BJ (cell line): ENCODE measurements at regions not wholly inside any gene's neighbourhood (a gene's known extent, or its start where the extent isn't known, plus 50 kb on each side); places are given as distances from the start of the nearest gene placed in this dataset. TPM values are rescaled to one million over a fixed set of nuclear protein-coding genes. Genes with fewer than 3 reads are reported as not detected.

Experiments used
- CTCF ChIA-PET: fragments of 350-600 bp; formaldehyde crosslinking; extraction: SDS; loops from one replicate; lab custom pipeline; 2021; ENCODE audit warnings: antibody characterized with exemption, inconsistent platforms; lab: Yijun Ruan, JAX
- POLR2A ChIA-PET: fragments of 300-600 bp; sonication (Branson Sonifier 250); formaldehyde crosslinking; extraction: SDS; loops from one replicate; lab custom pipeline; 2021; ENCODE audit warnings: antibody characterized with exemption; lab: Charles Lee
- DNase-seq: peaks from one replicate; pipeline ENCODE4 v3.0.0-alpha.2; 2011; ENCODE audit warnings: low read depth
- H3K27me3 ChIP-seq: 2 replicates; pipeline ENCODE4 v1.6.0; 2011; ENCODE audit warnings: low read length; ENCODE audit not compliant: control insufficient read depth, insufficient read depth
- H3K36me3 ChIP-seq: 2 replicates; pipeline ENCODE4 v1.5.1; 2011; ENCODE audit warnings: low read length; ENCODE audit not compliant: control insufficient read depth, insufficient read depth
- H3K4me3 ChIP-seq: 2 replicates; pipeline ENCODE4 v1.5.1; 2011; ENCODE audit warnings: low read depth, mild to moderate bottlenecking, control low read depth, low read length
- small RNA-seq: library from RNA; depleted of rRNA; stranded (forward); fragments of <200 nt; gene quantifications from one replicate; pipeline ENCODE3, GENCODE V24; 2012; ENCODE audit warnings: low replicate concordance, low read depth; ENCODE audit not compliant: insufficient read length
- TF ChIP-seq, protein P1 (sequence below): IDR thresholded peaks from 2 replicates; pipeline ENCODE4 v1.5.1; 2011; ENCODE audit warnings: low read depth, mild to moderate bottlenecking, control low read depth, inconsistent platforms, low read length, moderate library complexity; ENCODE audit not compliant: insufficient read depth

- CTCF ChIA-PET, result interaction anchor here (0.6 kb wide), 1 partner anchor 11 kb away, joined by 3 read pairs; no protein-coding TSS in a partner anchor
- TF ChIP-seq, protein P1, sequence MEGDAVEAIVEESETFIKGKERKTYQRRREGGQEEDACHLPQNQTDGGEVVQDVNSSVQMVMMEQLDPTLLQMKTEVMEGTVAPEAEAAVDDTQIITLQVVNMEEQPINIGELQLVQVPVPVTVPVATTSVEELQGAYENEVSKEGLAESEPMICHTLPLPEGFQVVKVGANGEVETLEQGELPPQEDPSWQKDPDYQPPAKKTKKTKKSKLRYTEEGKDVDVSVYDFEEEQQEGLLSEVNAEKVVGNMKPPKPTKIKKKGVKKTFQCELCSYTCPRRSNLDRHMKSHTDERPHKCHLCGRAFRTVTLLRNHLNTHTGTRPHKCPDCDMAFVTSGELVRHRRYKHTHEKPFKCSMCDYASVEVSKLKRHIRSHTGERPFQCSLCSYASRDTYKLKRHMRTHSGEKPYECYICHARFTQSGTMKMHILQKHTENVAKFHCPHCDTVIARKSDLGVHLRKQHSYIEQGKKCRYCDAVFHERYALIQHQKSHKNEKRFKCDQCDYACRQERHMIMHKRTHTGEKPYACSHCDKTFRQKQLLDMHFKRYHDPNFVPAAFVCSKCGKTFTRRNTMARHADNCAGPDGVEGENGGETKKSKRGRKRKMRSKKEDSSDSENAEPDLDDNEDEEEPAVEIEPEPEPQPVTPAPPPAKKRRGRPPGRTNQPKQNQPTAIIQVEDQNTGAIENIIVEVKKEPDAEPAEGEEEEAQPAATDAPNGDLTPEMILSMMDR, result no peak
- H3K36me3 ChIP-seq, result no peaks in the 10 kb centered on the region
- no peak for DNase-seq
- POLR2A ChIA-PET, result no interaction called here
- H3K27me3 ChIP-seq, result peaks cover 2% of the 10 kb centered on the region; the same call in 1 of the 2 replicates
- no peak overlapping the region for H3K4me3 ChIP-seq
These were observed 54.6 kb upstream of the KIF5B start for GRCh38 chr10:32110790-32111189.

DNA sequence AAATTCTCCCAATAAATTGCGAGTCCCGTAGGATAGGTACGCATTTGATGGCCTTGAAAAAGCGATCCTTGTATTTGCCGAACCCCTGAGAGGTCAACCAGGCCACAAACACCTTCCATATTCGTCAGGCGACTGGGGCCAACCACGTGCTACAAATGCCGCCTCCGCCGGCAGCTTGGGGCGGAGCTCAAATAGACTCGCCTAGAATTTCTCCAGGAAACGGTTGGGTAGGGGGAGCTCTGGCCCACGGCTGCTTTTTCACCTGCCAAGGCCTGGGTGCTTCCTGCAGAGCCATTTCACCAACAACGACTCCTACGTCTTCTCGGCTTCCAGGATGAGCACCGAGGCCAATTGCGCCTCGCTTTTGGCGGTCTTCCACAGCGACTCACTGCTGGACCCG is 53.4 kb upstream of the KIF5B start:
- TF ChIP-seq, protein P1, result no peak
- CTCF ChIA-PET, result interaction anchor here (0.7 to 0.9 kb wide), 2 partner anchors 36 to 157 kb away, joined by 3 read pairs; no protein-coding TSS in a partner anchor
- POLR2A ChIA-PET, result no interaction called here

More for the DNA sequence above, 53.4 kb upstream of the KIF5B start:
- no peak for DNase-seq
- Histone ChIP-seq H3K36me3 (no peaks in the 10 kb centered on the region), H3K27me3 (no peaks in the 10 kb centered on the region), H3K4me3 (no peak overlapping the region)

Small RNAs in the stretch of these regions (small RNA-seq; reads per million reads assigned to genes)
- gene AL161932.1, result not detected
- not detected for gene RNU7-22P
